K562 (cell line): ENCODE measurements at regions not wholly inside any gene's neighbourhood (a gene's known extent, or its start where the extent isn't known, plus 50 kb on each side); places are given as distances from the start of the nearest gene placed in this dataset.

Experiments
- BACH1 ChIP-seq: fragments of 200-800 bp; sonication (Bioruptor generic); IDR thresholded peaks from 2 replicates; pipeline ENCODE4 v1.6.1; 2016; ENCODE audit warnings: missing genetic modification characterization, missing compliant biosample characterization
- FOXJ3 ChIP-seq: sonication (generic); formaldehyde crosslinking; IDR thresholded peaks from 2 replicates; pipeline ENCODE4 v1.4.0; 2020; ENCODE audit warnings: mild to moderate bottlenecking, missing genetic modification reagents
- ID3 ChIP-seq, 2 experiments: fragments of 250-450 bp in 1 of 2; fragments of 450-650 bp in 1 of 2; sonication (Bioruptor Pico) in 1 of 2; IDR thresholded peaks; 2 replicates each; pipeline versions ENCODE4 v1.6.1 to v1.8.0; 2016 to 2021; ENCODE audit warnings: mild to moderate bottlenecking in 2 of 2, moderate library complexity in 2 of 2, missing compliant biosample characterization in 1 of 2, missing genetic modification characterization in 1 of 2
- KLF10 ChIP-seq: fragments of 250-450 bp; sonication (Bioruptor Pico); IDR thresholded peaks from 2 replicates; pipeline ENCODE4 v1.6.1; 2021; ENCODE audit warnings: matching md5 sums
- SMAD4 ChIP-seq: fragments of 250-450 bp; sonication (Bioruptor Pico); conservative IDR thresholded peaks from 2 replicates; pipeline ENCODE4 v1.8.0; 2021; ENCODE audit warnings: inconsistent platforms, mild to moderate bottlenecking, moderate library complexity
- ZNF740 ChIP-seq, 3 experiments: fragments of 200-800 bp in 1 of 3; sonication (Bioruptor generic) in 1 of 3; sonication (generic) in 1 of 3; formaldehyde crosslinking in 1 of 3; IDR thresholded peaks; 2 replicates each; pipeline versions ENCODE4 v1.6.1 to v1.8.0; 2016 to 2022; ENCODE audit warnings: mild to moderate bottlenecking in 2 of 3, missing compliant biosample characterization in 2 of 3, missing genetic modification characterization in 2 of 3, missing genetic modification reagents in 1 of 3
- TF ChIP-seq, protein P1 (sequence below): fragments of 450-650 bp; IDR thresholded peaks from 2 replicates; pipeline ENCODE4 v1.6.1; 2016; ENCODE audit warnings: missing biosample characterization, missing genetic modification characterization

DNA sequence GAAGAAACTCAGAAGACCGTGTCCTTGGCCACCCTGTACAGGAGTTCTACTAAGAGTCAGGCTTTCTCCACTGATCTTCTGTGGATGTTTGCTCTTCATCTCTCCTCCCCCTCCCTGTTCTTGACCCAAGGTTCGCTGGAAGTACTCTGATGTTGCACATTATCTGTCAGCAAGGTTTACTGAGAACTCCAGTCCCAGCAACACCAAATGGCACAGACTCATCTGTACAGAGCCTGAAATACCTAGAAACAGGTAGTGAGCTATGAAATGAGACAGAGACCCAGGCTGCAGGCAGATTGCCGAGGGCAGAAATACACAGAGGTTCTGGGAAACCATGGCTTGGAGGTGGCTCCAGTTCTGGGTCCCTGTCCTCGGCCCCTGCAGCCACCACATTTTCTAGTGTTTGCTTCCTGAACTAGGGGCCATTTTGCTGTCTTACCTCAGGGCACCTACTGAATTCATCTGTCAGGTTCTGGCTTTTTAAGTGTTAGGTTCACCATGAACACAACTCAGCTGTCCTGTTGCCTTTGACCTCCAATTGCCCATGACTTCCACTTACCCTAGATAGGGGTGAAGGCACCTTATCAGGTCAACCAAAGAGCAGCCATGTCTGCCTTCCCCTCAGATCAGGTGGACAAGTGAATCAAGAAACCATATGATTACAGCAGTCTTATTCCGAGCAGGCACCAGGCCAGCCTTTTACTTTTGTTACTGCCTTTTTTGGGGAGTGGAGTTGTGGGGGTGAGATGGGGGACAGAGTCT, 92.2 kb downstream of the CDC7 start (continued):
- TF ChIP-seq, protein P1, sequence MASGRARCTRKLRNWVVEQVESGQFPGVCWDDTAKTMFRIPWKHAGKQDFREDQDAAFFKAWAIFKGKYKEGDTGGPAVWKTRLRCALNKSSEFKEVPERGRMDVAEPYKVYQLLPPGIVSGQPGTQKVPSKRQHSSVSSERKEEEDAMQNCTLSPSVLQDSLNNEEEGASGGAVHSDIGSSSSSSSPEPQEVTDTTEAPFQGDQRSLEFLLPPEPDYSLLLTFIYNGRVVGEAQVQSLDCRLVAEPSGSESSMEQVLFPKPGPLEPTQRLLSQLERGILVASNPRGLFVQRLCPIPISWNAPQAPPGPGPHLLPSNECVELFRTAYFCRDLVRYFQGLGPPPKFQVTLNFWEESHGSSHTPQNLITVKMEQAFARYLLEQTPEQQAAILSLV, result 0 out of 2 replicates have a peak, but pooled peaks have one; percentile 9
- TF ChIP-seq KLF10 (CRISPR knock-in tag) (no peak), SMAD4 (CRISPR knock-in tag) (0 out of 2 replicates have a peak, but pooled peaks have one; percentile 49), ZNF740 (CRISPR knock-in tag; IDR thresholded peaks at IDR 0.05) (no peak), ZNF740 (tag; IDR thresholded peaks at IDR 0.05) (0 out of 4 replicates have a peak, but pooled peaks of 1 of the 2 experiments have one; percentile 32), ID3 (CRISPR knock-in tag; IDR thresholded peaks at IDR 0.05) (no peak), ID3 (tag; IDR thresholded peaks at IDR 0.05) (peak; percentile 46; the same call in 1 of the 2 replicates), FOXJ3 (CRISPR knock-in tag) (no peak), BACH1 (tag) (0 out of 2 replicates have a peak, but pooled peaks have one; percentile 18)
- TF ChIP-seq, all 486 proteins: peak for 22
